Transverse colon (tissue), 4 donors: ENCODE measurements at regions not wholly inside any gene's neighbourhood (a gene's known extent, or its start where the extent isn't known, plus 50 kb on each side); places are given as distances from the start of the nearest gene placed in this dataset.
"Not testable (repeated sequence)": the region's sequence is repeated elsewhere in the genome, so short reads cannot be mapped to it uniquely, and the experiment has no call there.

Experiments
- DNase-seq: peaks from one replicate; pipeline ENCODE4 v3.0.0-alpha.2; 2019
- H3K27ac ChIP-seq, 4 donors: fragments of 200-600 bp; sonication (generic); 2 replicates each; pipeline ENCODE4 v1.5.1; 2016 to 2018; ENCODE audit warnings: inconsistent platforms in 4 of 4
- H3K27me3 ChIP-seq: fragments of 200-600 bp; sonication (generic); 2 replicates; pipeline ENCODE4 v1.5.1; 2017; ENCODE audit warnings: inconsistent platforms
- H3K36me3 ChIP-seq, 4 donors: fragments of 200-600 bp; sonication (generic); 2 replicates each; pipeline ENCODE4 v1.5.1; 2017 to 2019; ENCODE audit warnings: inconsistent platforms in 4 of 4
- H3K4me1 ChIP-seq, 4 donors: fragments of 200-600 bp; sonication (generic); 2 replicates each; pipeline ENCODE4 v1.5.1; 2017 to 2020; ENCODE audit warnings: inconsistent platforms in 4 of 4
- H3K4me3 ChIP-seq, 4 donors: fragments of 200-600 bp; sonication (generic); 1 replicate in 1 of 4; 2 replicates in 3 of 4; pipeline versions ENCODE4 v1.5.1 to v1.6.1; 2017 to 2019; ENCODE audit warnings: inconsistent platforms in 4 of 4
- H3K9me3 ChIP-seq, 2 donors: fragments of 200-600 bp; sonication (generic); 2 replicates each; pipeline ENCODE4 v1.5.1; 2017 to 2019; ENCODE audit warnings: inconsistent platforms in 2 of 2
- EP300 ChIP-seq: sonication (generic); formaldehyde crosslinking; IDR thresholded peaks from one replicate; pipeline ENCODE4 v1.6.1; 2017; ENCODE audit warnings: antibody characterized with exemption, low read depth
- POLR2A ChIP-seq: fragments of 450-650 bp; IDR thresholded peaks from one replicate; pipeline ENCODE4 v1.6.1; 2016; ENCODE audit warnings: antibody characterized with exemption, mild to moderate bottlenecking, moderate library complexity
- POLR2AphosphoS5 ChIP-seq, 3 donors: sonication (generic); formaldehyde crosslinking; IDR thresholded peaks; one replicate each; pipeline ENCODE4 v1.6.1; 2016; ENCODE audit warnings: antibody characterized with exemption in 3 of 3
- WGBS, 2 donors: methylation state at CpG; one replicate each; pipeline ENCODE4 v1.1.5; 2018; ENCODE audit warnings: low coverage in 1 of 2; 5-methylcytosine and 5-hydroxymethylcytosine counted together
- in situ Hi-C, 4 donors: fragments of 200-750 bp; cut with MboI; loops; one replicate each; pipeline versions ENCODE4 v1.15.0 to v1.15.1; 2017; ENCODE audit warnings: low sequenced_read_pairs in 3 of 4, low pct_ligation_motif_present in 1 of 4, low pct_unique_long_range_greater_than_20kb in 1 of 4
- intact Hi-C: fragments of 100-400 bp; cut with DNase I; formaldehyde crosslinking; loops from one replicate; pipeline ENCODE4 v1.15.1; 2023; ENCODE audit warnings: low total_unique reads
- TF ChIP-seq, protein P1 (sequence below), 5 experiments: fragments of 200-600 bp in 3 of 5; fragments of 450-650 bp in 2 of 5; sonication (generic) in 3 of 5; IDR thresholded peaks; 1 replicate in 2 of 5; 2 replicates in 3 of 5; pipeline ENCODE4 v1.5.1; 2016 to 2017; ENCODE audit warnings: antibody characterized with exemption in 5 of 5, inconsistent platforms in 3 of 5, mild to moderate bottlenecking in 2 of 5, moderate library complexity in 1 of 5

- Histone ChIP-seq H3K4me1 (no peaks in the 10 kb centered on the region), H3K4me3 (no peak overlapping the region), H3K27ac (no peak overlapping the region), H3K9me3 (no peaks in the 10 kb centered on the region), H3K27me3 (no peaks in the 10 kb centered on the region), H3K36me3 (no peaks in the 10 kb centered on the region)
- in situ Hi-C loops (no loop called here), intact Hi-C loops (no loop called here)
- no peak for TF ChIP-seq EP300
- WGBS, 2 donors, result 64 to 65% methylated on average over 4 to 5 of the region's 5 CpGs
- no peak for DNase-seq
Observed at GRCh38 chr6:91075244-91075976, 488.5 kb upstream of the MAP3K7 start.

- no peak for DNase-seq
- H3K4me3 ChIP-seq, result no peak overlapping the region
- H3K9me3 ChIP-seq, result no peaks in the 10 kb centered on the region
- H3K36me3 ChIP-seq, result no peaks in the 10 kb centered on the region
- no peak overlapping the region for H3K27ac ChIP-seq
- H3K27me3 ChIP-seq, result no peaks in the 10 kb centered on the region
- no peak for TF ChIP-seq POLR2AphosphoS5 (IDR thresholded peaks at IDR 0.05)
- TF ChIP-seq, protein P1, sequence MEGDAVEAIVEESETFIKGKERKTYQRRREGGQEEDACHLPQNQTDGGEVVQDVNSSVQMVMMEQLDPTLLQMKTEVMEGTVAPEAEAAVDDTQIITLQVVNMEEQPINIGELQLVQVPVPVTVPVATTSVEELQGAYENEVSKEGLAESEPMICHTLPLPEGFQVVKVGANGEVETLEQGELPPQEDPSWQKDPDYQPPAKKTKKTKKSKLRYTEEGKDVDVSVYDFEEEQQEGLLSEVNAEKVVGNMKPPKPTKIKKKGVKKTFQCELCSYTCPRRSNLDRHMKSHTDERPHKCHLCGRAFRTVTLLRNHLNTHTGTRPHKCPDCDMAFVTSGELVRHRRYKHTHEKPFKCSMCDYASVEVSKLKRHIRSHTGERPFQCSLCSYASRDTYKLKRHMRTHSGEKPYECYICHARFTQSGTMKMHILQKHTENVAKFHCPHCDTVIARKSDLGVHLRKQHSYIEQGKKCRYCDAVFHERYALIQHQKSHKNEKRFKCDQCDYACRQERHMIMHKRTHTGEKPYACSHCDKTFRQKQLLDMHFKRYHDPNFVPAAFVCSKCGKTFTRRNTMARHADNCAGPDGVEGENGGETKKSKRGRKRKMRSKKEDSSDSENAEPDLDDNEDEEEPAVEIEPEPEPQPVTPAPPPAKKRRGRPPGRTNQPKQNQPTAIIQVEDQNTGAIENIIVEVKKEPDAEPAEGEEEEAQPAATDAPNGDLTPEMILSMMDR (IDR thresholded peaks at IDR 0.05), result no peak
- no peak for TF ChIP-seq POLR2A
- TF ChIP-seq EP300, result no peak
- in situ Hi-C loops, result no loop called here
- intact Hi-C loops, result no loop called here
- H3K4me1 ChIP-seq, result no peaks in the 10 kb centered on the region
- 84 to 100% methylated on average over 1 of the region's 1 CpG for WGBS, 2 donors
Observed at GRCh38 chr6:91063362-91063761, 476.5 kb upstream of the MAP3K7 start.

- 0% methylated on average over 1 of the region's 1 CpG; no CpG with 5 or more reads in 1 of the 2 donors for WGBS, 2 donors
Observed at GRCh38 chr6:91057689-91058088, 470.8 kb upstream of the MAP3K7 start.

GRCh38 chr6:91055959-91056358, 469.1 kb upstream of the MAP3K7 start:
- no peak for DNase-seq
- H3K9me3 ChIP-seq, result no peaks in the 10 kb centered on the region
- WGBS, 2 donors, result 40 to 49% methylated on average over 1 of the region's 1 CpG
- no peak for TF ChIP-seq POLR2A
- TF ChIP-seq EP300, result no peak
- H3K4me1 ChIP-seq, result no peaks in the 10 kb centered on the region
- in situ Hi-C loops (no loop called here), intact Hi-C loops (no loop called here)
- H3K36me3 ChIP-seq, result no peaks in the 10 kb centered on the region
- no peak overlapping the region for H3K27ac ChIP-seq
- no peaks in the 10 kb centered on the region for H3K27me3 ChIP-seq
- H3K4me3 ChIP-seq, result no peak overlapping the region

More at GRCh38 chr6:91057689-91058088, 470.8 kb upstream of the MAP3K7 start:
- in situ Hi-C loops, result no loop called here
- Histone ChIP-seq H3K27ac (no peak overlapping the region), H3K4me3 (no peak overlapping the region), H3K9me3 (no peaks in the 10 kb centered on the region), H3K4me1 (no peaks in the 10 kb centered on the region), H3K36me3 (no peaks in the 10 kb centered on the region), H3K27me3 (no peaks in the 10 kb centered on the region)
- TF ChIP-seq POLR2AphosphoS5 (IDR thresholded peaks at IDR 0.05) (no peak), POLR2A (no peak), EP300 (no peak)
- TF ChIP-seq, protein P1 (IDR thresholded peaks at IDR 0.05), result no peak
- intact Hi-C loops, result no loop called here
- no peak for DNase-seq

- H3K36me3 ChIP-seq, DNase-seq, H3K27me3 ChIP-seq, H3K9me3 ChIP-seq, in situ Hi-C loops, intact Hi-C loops, H3K4me1 ChIP-seq, H3K27ac ChIP-seq, H3K4me3 ChIP-seq: not testable (repeated sequence)
- 83 to 84% methylated on average over 1 to 28 of the region's 33 CpGs for WGBS, 2 donors
Observed at GRCh38 chr6:91052473-91053450, 465.9 kb upstream of the MAP3K7 start.
